HG03520 (cell line): ENCODE measurements at regions not wholly inside any gene's neighbourhood (a gene's known extent, or its start where the extent isn't known, plus 50 kb on each side); places are given as distances from the start of the nearest gene placed in this dataset.

Experiments
- ATAC-seq: cut with Tn5 transposase; IDR thresholded peaks from one replicate; pipeline ENCODE4 v1.9.1; 2021; ENCODE audit warnings: mild to moderate bottlenecking, moderate library complexity; ENCODE audit not compliant: unreplicated experiment

- ATAC-seq, result no peak
Observed at GRCh38 chr2:52964916-52965530, 802.6 kb upstream of the CHAC2 start.

- no peak for ATAC-seq
Observed at GRCh38 chr2:52961403-52961802, 806.2 kb upstream of the CHAC2 start.

- ATAC-seq, result no peak
Observed at GRCh38 chr2:52960881-52961280, 806.7 kb upstream of the CHAC2 start.

- ATAC-seq, result no peak
Observed at GRCh38 chr2:52959801-52960200, 807.8 kb upstream of the CHAC2 start.

GRCh38 chr2:52956766-52957165, 810.8 kb upstream of the CHAC2 start:
- no peak for ATAC-seq

GRCh38 chr2:52956118-52956517, 811.5 kb upstream of the CHAC2 start:
- no peak for ATAC-seq

- ATAC-seq, result no peak
Observed at GRCh38 chr2:52955079-52955478, 812.5 kb upstream of the CHAC2 start.

GRCh38 chr2:52940101-52940500, 827.5 kb upstream of the CHAC2 start:
- ATAC-seq, result no peak

GRCh38 chr2:52939250-52939649, 828.4 kb upstream of the CHAC2 start:
- no peak for ATAC-seq

- no peak for ATAC-seq
Observed at GRCh38 chr2:52936029-52936428, 831.6 kb upstream of the CHAC2 start.

GRCh38 chr2:52934920-52935640, 832.5 kb upstream of the CHAC2 start:
- ATAC-seq, result no peak

GRCh38 chr2:52934323-52934898, 833.2 kb upstream of the CHAC2 start:
- no peak for ATAC-seq

GRCh38 chr2:52933878-52934277, 833.7 kb upstream of the CHAC2 start:
- ATAC-seq, result no peak

- no peak for ATAC-seq
Observed at GRCh38 chr2:52931660-52932059, 835.9 kb upstream of the CHAC2 start.

GRCh38 chr2:52929412-52929811, 838.2 kb upstream of the CHAC2 start:
- no peak for ATAC-seq

GRCh38 chr2:52919673-52920072, 847.9 kb upstream of the CHAC2 start:
- no peak for ATAC-seq

- no peak for ATAC-seq
Observed at GRCh38 chr2:52918551-52918950, 849.1 kb upstream of the CHAC2 start.

GRCh38 chr2:52916981-52917380, 850.6 kb upstream of the CHAC2 start:
- no peak for ATAC-seq

- ATAC-seq, result no peak
Observed at GRCh38 chr2:52904355-52904891, 863.2 kb upstream of the CHAC2 start.

- ATAC-seq, result no peak
Observed at GRCh38 chr2:52897511-52898044, 870.0 kb upstream of the CHAC2 start.

GRCh38 chr2:52895726-52896340, 871.8 kb upstream of the CHAC2 start:
- no peak for ATAC-seq
